ENCODE measurements at regions not wholly inside any gene's neighbourhood (a gene's known extent, or its start where the extent isn't known, plus 50 kb on each side); places are given as distances from the start of the nearest gene placed in this dataset.

DNA sequence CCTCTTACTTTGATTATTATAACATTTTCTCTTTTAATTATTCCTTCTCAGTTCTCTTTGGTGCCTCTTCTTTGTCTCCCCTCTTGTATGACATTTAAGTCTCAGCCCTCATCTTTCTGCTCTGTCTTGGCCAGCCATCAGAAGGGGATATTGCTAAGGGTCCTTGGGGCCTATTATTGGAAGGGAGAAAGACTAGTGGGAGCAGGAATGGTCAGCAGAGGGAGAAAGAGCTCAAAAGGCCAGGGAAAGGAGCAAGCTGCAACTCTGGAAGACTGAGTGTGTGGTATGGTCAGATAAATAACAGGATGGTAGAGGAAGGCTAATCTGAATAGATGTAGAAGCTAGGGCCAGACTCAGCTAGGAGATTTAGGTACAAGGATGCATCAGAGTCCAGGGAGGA is 336.9 kb downstream of the TDRD3 start:
- no peak overlapping the region for H3K4me3 Mint-ChIP-seq
- no peaks in the 10 kb centered on the region for H3K36me3 ChIP-seq (ENCODE audit: insufficient read depth, low read length)
- ATAC-seq (ENCODE audit: poor library complexity) (no peak), DNase-seq (no peak)
- H3K9me3 Mint-ChIP-seq, result peaks cover 12% of the 10 kb centered on the region
- no peaks in the 10 kb centered on the region for H3K27me3 Mint-ChIP-seq
- no peaks in the 10 kb centered on the region for H3K36me3 Mint-ChIP-seq (ENCODE audit: low read depth)
- H3K27me3 ChIP-seq (ENCODE audit: control insufficient read depth in 1 of 2, insufficient read depth in 2 of 2, low read length in 2 of 2), result no peaks in the 10 kb centered on the region
- H3K4me1 ChIP-seq (ENCODE audit: insufficient read depth, low read length), result no peaks in the 10 kb centered on the region
- H3K4me1 Mint-ChIP-seq (ENCODE audit: low read depth), result no peaks in the 10 kb centered on the region
- H3K27ac Mint-ChIP-seq, result no peak overlapping the region
- ChIA-PET POLR2A (no interaction called here), CTCF (no interaction called here)
- no peak overlapping the region for H3K4me3 ChIP-seq (ENCODE audit: low read length)
- TF ChIP-seq, protein P1, sequence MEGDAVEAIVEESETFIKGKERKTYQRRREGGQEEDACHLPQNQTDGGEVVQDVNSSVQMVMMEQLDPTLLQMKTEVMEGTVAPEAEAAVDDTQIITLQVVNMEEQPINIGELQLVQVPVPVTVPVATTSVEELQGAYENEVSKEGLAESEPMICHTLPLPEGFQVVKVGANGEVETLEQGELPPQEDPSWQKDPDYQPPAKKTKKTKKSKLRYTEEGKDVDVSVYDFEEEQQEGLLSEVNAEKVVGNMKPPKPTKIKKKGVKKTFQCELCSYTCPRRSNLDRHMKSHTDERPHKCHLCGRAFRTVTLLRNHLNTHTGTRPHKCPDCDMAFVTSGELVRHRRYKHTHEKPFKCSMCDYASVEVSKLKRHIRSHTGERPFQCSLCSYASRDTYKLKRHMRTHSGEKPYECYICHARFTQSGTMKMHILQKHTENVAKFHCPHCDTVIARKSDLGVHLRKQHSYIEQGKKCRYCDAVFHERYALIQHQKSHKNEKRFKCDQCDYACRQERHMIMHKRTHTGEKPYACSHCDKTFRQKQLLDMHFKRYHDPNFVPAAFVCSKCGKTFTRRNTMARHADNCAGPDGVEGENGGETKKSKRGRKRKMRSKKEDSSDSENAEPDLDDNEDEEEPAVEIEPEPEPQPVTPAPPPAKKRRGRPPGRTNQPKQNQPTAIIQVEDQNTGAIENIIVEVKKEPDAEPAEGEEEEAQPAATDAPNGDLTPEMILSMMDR (IDR thresholded peaks at IDR 0.05), result no peak
- intact Hi-C loops (cut with DNase I, micrococcal nuclease), result no loop called here
- H3K9me3 ChIP-seq (ENCODE audit: control insufficient read depth in 1 of 2, insufficient read depth in 1 of 2, low read length in 2 of 2), result no peaks in the 10 kb centered on the region
- H3K27ac ChIP-seq (ENCODE audit: low read depth in 1 of 2, low read length in 2 of 2), result no peak overlapping the region

DNA sequence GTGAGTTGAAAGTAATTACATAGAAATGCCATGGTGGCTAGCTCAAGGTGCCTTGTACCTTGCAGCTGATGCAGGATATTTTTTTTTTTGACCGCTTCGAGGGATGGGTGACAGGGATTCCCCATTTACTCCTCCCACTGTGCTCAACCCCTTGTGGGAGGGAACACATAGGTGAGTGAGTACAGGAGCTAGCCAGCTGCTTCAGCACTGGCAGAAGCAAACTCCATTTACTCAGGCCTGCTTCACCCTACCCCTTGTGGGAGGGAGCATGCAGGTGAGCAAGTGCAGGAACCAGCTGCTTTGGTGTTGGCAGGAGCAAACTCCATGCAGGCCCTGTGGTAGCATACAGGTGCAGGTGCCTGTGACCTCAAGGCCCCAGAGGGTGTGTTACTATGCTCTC is 330.1 kb downstream of the TDRD3 start:
- H3K27me3 Mint-ChIP-seq, result no peaks in the 10 kb centered on the region
- Histone ChIP-seq H3K4me1 (ENCODE audit: insufficient read depth, low read length) (no peaks in the 10 kb centered on the region), H3K4me3 (ENCODE audit: low read length) (no peak overlapping the region), H3K9me3 (ENCODE audit: control insufficient read depth in 1 of 2, insufficient read depth in 1 of 2, low read length in 2 of 2) (no peaks in the 10 kb centered on the region), H3K36me3 (ENCODE audit: insufficient read depth, low read length) (no peaks in the 10 kb centered on the region), H3K27me3 (ENCODE audit: control insufficient read depth in 1 of 2, insufficient read depth in 2 of 2, low read length in 2 of 2) (no peaks in the 10 kb centered on the region), H3K27ac (ENCODE audit: low read depth in 1 of 2, low read length in 2 of 2) (no peak overlapping the region)
- ATAC-seq (ENCODE audit: poor library complexity) (no peak), DNase-seq (no peak)
- TF ChIP-seq, protein P1 (IDR thresholded peaks at IDR 0.05), result no peak
- ChIA-PET POLR2A (no interaction called here), CTCF (no interaction called here)
- no peak overlapping the region for H3K4me3 Mint-ChIP-seq
- intact Hi-C loops (cut with DNase I, micrococcal nuclease), result no loop called here
- peaks cover 3% of the 10 kb centered on the region for H3K9me3 Mint-ChIP-seq
- no peak overlapping the region for H3K27ac Mint-ChIP-seq
- H3K4me1 Mint-ChIP-seq (ENCODE audit: low read depth), result no peaks in the 10 kb centered on the region
- no peaks in the 10 kb centered on the region for H3K36me3 Mint-ChIP-seq (ENCODE audit: low read depth)

DNA sequence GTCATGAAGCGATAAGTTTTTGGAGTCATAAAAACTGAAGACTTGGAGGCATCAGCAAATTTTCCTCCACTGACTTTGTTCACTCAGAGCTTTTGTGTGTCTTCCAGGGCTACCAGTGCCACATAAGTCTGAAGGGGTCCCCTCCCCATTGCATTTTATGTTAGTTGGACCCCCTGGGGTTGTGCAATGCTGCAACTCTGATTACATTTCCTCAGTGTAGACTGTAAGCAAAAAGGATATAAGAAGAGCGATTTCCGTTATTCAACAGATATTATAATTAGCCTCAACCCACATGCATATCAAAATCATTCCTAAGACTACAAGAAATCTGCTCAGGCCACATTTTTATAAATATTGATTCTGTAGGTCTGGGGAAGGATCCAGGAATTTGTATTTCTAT is 324.0 kb downstream of the TDRD3 start:
- ChIA-PET POLR2A (no interaction called here), CTCF (no interaction called here)
- ATAC-seq (ENCODE audit: poor library complexity) (no peak), DNase-seq (no peak)
- Histone ChIP-seq H3K36me3 (ENCODE audit: insufficient read depth, low read length) (no peaks in the 10 kb centered on the region), H3K4me3 (ENCODE audit: low read length) (no peak overlapping the region), H3K27me3 (ENCODE audit: control insufficient read depth in 1 of 2, insufficient read depth in 2 of 2, low read length in 2 of 2) (no peaks in the 10 kb centered on the region), H3K4me1 (ENCODE audit: insufficient read depth, low read length) (no peaks in the 10 kb centered on the region), H3K9me3 (ENCODE audit: control insufficient read depth in 1 of 2, insufficient read depth in 1 of 2, low read length in 2 of 2) (no peaks in the 10 kb centered on the region), H3K27ac (ENCODE audit: low read depth in 1 of 2, low read length in 2 of 2) (no peak overlapping the region)
- H3K27ac Mint-ChIP-seq, result no peak overlapping the region
- no peaks in the 10 kb centered on the region for H3K4me1 Mint-ChIP-seq (ENCODE audit: low read depth)
- no peaks in the 10 kb centered on the region for H3K27me3 Mint-ChIP-seq
- no peaks in the 10 kb centered on the region for H3K36me3 Mint-ChIP-seq (ENCODE audit: low read depth)
- no peaks in the 10 kb centered on the region for H3K9me3 Mint-ChIP-seq
- H3K4me3 Mint-ChIP-seq, result no peak overlapping the region
- TF ChIP-seq, protein P1 (IDR thresholded peaks at IDR 0.05), result no peak
- intact Hi-C loops (cut with DNase I, micrococcal nuclease), result no loop called here
